C4-2B (cell line): ENCODE measurements at regions not wholly inside any gene's neighbourhood (a gene's known extent, or its start where the extent isn't known, plus 50 kb on each side); places are given as distances from the start of the nearest gene placed in this dataset.
"Not testable (repeated sequence)": the region's sequence is repeated elsewhere in the genome, so short reads cannot be mapped to it uniquely, and the experiment has no call there.

Experiments used
- ZFX ChIP-seq: fragments of 450-650 bp; IDR thresholded peaks from 2 replicates; pipeline ENCODE4 v1.6.1; 2017
- TF ChIP-seq, protein P1 (sequence below): fragments of 450-650 bp; conservative IDR thresholded peaks from 2 replicates; pipeline ENCODE4 v1.5.1; 2017; ENCODE audit warnings: mild to moderate bottlenecking

GRCh38 chrX:979127-979526, 233.3 kb downstream of the CRLF2 start:
- TF ChIP-seq, protein P1, sequence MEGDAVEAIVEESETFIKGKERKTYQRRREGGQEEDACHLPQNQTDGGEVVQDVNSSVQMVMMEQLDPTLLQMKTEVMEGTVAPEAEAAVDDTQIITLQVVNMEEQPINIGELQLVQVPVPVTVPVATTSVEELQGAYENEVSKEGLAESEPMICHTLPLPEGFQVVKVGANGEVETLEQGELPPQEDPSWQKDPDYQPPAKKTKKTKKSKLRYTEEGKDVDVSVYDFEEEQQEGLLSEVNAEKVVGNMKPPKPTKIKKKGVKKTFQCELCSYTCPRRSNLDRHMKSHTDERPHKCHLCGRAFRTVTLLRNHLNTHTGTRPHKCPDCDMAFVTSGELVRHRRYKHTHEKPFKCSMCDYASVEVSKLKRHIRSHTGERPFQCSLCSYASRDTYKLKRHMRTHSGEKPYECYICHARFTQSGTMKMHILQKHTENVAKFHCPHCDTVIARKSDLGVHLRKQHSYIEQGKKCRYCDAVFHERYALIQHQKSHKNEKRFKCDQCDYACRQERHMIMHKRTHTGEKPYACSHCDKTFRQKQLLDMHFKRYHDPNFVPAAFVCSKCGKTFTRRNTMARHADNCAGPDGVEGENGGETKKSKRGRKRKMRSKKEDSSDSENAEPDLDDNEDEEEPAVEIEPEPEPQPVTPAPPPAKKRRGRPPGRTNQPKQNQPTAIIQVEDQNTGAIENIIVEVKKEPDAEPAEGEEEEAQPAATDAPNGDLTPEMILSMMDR = not testable (repeated sequence)
- not testable (repeated sequence) for TF ChIP-seq ZFX
